ENCODE measurements at regions not wholly inside any gene's neighbourhood (a gene's known extent, or its start where the extent isn't known, plus 50 kb on each side); places are given as distances from the start of the nearest gene placed in this dataset.

- TF ChIP-seq, protein P1, sequence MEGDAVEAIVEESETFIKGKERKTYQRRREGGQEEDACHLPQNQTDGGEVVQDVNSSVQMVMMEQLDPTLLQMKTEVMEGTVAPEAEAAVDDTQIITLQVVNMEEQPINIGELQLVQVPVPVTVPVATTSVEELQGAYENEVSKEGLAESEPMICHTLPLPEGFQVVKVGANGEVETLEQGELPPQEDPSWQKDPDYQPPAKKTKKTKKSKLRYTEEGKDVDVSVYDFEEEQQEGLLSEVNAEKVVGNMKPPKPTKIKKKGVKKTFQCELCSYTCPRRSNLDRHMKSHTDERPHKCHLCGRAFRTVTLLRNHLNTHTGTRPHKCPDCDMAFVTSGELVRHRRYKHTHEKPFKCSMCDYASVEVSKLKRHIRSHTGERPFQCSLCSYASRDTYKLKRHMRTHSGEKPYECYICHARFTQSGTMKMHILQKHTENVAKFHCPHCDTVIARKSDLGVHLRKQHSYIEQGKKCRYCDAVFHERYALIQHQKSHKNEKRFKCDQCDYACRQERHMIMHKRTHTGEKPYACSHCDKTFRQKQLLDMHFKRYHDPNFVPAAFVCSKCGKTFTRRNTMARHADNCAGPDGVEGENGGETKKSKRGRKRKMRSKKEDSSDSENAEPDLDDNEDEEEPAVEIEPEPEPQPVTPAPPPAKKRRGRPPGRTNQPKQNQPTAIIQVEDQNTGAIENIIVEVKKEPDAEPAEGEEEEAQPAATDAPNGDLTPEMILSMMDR (IDR thresholded peaks at IDR 0.05; ENCODE audit: low read depth, low read length, missing control alignments): no peak
- no peak overlapping the region for H3K4me3 ChIP-seq (ENCODE audit: low read depth, low read length)
- in situ Hi-C loops (cut with HindIII; ENCODE audit: low sequenced_read_pairs): no loop called here
- DNase-seq (ENCODE audit: low read depth): no peak
Observed at GRCh38 chr7:149367418-149368180, 93.3 kb downstream of the ZNF777 start.

DNA sequence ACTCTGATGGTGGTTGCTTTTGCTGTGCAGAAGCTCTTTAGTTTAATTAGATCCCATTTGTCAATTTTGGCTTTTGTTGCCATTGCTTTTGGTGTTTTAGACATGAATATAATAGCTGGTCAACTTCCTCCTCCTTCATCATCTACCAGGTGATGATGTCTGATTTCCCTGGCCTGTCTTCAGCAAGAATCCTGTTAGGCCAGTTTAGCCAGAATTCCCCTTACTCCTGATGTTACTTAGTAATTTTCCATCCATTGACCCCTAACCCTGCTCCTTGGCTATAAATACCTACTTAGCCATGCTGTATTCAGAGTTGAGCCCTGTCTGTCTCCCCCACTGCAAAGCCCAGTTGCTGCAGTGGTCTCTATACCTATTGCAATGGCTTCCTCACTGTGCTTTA is 91.4 kb downstream of the ZNF777 start:
- no peak overlapping the region for H3K4me3 ChIP-seq (ENCODE audit: low read depth, low read length)
- TF ChIP-seq, protein P1 (IDR thresholded peaks at IDR 0.05; ENCODE audit: low read depth, low read length, missing control alignments): no peak
- in situ Hi-C loops (cut with HindIII; ENCODE audit: low sequenced_read_pairs): no loop called here
- DNase-seq (ENCODE audit: low read depth): no peak

DNA sequence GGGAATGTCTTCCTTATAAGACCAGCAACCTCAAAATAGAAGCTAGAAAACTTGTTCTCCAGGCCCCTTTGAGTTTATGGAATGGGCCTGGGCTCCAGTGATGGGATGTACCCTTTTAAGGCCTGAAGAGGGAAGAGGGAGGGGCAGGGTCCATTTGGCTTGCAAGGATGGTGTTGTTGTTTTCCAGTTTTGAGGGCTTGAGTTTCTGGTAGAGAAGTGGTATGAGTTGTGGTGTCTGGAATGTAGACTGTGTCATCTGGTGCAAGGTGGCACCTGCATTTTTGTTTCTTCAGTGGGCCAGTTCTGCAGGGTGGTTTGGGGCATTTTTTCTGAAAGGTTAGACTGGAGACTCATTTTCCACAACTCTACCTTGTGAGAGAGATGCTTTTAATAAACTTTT is 90.1 kb downstream of the ZNF777 start:
- H3K4me3 ChIP-seq (ENCODE audit: low read depth, low read length): no peak overlapping the region
- in situ Hi-C loops (cut with HindIII; ENCODE audit: low sequenced_read_pairs): no loop called here
- TF ChIP-seq, protein P1 (IDR thresholded peaks at IDR 0.05; ENCODE audit: low read depth, low read length, missing control alignments): no peak
- no peak for DNase-seq (ENCODE audit: low read depth)

- no peak overlapping the region for H3K4me3 ChIP-seq (ENCODE audit: low read depth, low read length)
- TF ChIP-seq, protein P1 (IDR thresholded peaks at IDR 0.05; ENCODE audit: low read depth, low read length, missing control alignments): no peak
- DNase-seq (ENCODE audit: low read depth): no peak
- in situ Hi-C loops (cut with HindIII; ENCODE audit: low sequenced_read_pairs): no loop called here
Observed at GRCh38 chr7:149373089-149373488, 87.8 kb downstream of the ZNF777 start.

DNA sequence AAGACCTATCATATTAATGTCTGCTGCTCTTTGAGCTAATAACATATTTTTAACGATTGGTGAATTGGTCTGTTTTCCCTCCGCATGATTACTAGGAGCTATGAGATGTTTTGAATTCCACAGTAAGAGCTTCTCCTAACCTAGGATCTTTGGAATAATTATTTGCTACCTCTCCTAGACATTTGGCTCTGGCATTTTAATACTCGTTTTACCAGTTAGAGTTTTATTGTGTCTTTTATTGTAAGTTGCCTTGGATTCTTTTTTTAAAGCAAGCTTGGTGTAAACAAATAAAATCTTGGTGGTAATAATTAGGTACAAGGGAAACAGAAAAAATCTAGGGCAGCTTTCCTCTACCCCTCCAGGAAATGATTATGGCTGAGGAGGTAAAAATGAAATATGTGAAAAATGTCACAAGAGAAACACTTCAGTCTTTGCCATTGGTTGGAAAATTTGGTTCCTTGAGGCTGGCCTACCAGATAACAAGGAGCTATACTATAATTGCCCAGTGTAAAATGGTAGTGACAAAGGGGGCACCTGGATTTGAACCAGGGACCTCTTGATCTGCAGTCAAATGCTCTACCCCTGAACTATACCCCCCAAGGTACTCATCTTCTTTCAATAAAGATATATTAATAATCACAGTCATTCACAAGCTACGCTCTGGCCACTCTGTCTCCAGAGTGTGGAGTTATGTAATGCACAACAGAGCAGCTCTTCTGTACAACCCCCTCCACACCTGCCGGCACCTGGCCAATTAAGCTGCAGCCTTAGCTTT is 85.4 kb downstream of the ZNF777 start:
- in situ Hi-C loops (cut with HindIII; ENCODE audit: low sequenced_read_pairs): no loop called here
- no peak for DNase-seq (ENCODE audit: low read depth)
- no peak overlapping the region for H3K4me3 ChIP-seq (ENCODE audit: low read depth, low read length)
- TF ChIP-seq, protein P1 (IDR thresholded peaks at IDR 0.05; ENCODE audit: low read depth, low read length, missing control alignments): no peak

DNA sequence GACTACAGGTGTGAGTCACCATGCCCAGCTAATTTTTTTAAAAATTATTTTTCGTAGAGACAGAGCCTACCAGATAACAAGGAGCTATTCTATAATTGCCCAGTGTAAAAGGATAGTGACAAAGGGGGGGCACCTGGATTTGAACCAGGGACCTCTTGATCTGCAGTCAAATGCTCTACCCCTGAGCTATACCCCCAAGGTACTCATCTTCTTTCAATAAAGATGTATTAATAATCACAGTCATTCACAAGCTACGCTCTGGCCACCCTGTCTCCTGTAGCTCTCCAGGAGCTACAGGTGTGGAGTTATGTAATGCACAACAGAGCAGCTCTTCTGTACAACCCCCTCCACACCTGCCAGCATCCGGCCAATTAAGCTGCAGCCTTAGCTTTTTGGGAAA is 83.5 kb downstream of the ZNF777 start:
- no peak overlapping the region for H3K4me3 ChIP-seq (ENCODE audit: low read depth, low read length)
- in situ Hi-C loops (cut with HindIII; ENCODE audit: low sequenced_read_pairs): no loop called here
- no peak for DNase-seq (ENCODE audit: low read depth)
- TF ChIP-seq, protein P1 (IDR thresholded peaks at IDR 0.05; ENCODE audit: low read depth, low read length, missing control alignments): no peak
